ENCODE measurements at regions not wholly inside any gene's neighbourhood (a gene's known extent, or its start where the extent isn't known, plus 50 kb on each side); places are given as distances from the start of the nearest gene placed in this dataset.
"Not testable (repeated sequence)": the region's sequence is repeated elsewhere in the genome, so short reads cannot be mapped to it uniquely, and the experiment has no call there.

- no peak for TF ChIP-seq MXI1 (conservative IDR thresholded peaks at IDR 0.05; ENCODE audit: poor library complexity, severe bottlenecking)
- no peak for TF ChIP-seq POLR2AphosphoS5 (IDR thresholded peaks at IDR 0.05)
- no peak for TF ChIP-seq CTCF (IDR thresholded peaks at IDR 0.05; ENCODE audit: poor library complexity, severe bottlenecking)
- no peak for TF ChIP-seq SMC3 (conservative IDR thresholded peaks at IDR 0.05; ENCODE audit: poor library complexity)
- no peak for TF ChIP-seq REST (IDR thresholded peaks at IDR 0.05; ENCODE audit: borderline replicate concordance)
- TF ChIP-seq TAF1 (IDR thresholded peaks at IDR 0.05; ENCODE audit: low read depth), result no peak
- no peak for TF ChIP-seq EZH2 (IDR thresholded peaks at IDR 0.05; ENCODE audit: borderline replicate concordance, insufficient read depth, low read length, poor library complexity, severe bottlenecking)
- TF ChIP-seq EP300 (conservative IDR thresholded peaks at IDR 0.05; ENCODE audit: poor library complexity, severe bottlenecking), result no peak
- TF ChIP-seq RAD21 (conservative IDR thresholded peaks at IDR 0.05), result no peak
- H3F3A ChIP-seq (ENCODE audit: insufficient read depth, low read length, poor library complexity, severe bottlenecking), result no peaks in the 10 kb centered on the region
Measured at GRCh38 chr12:46627686-46628085, 198.1 kb downstream of the SLC38A4 start.

GRCh38 chr12:46619474-46619873 is 206.3 kb downstream of the SLC38A4 start:
- not testable (repeated sequence) for H3K9ac ChIP-seq (ENCODE audit: low read length); H3K27me3 ChIP-seq (ENCODE audit: insufficient read depth, low read depth, low read length); H2AFZ ChIP-seq (ENCODE audit: low read depth, low read length); H3K79me2 ChIP-seq (replicated peaks; ENCODE audit: insufficient read depth, low read length); H3K9me3 ChIP-seq (ENCODE audit: low read length); H4K20me1 ChIP-seq (ENCODE audit: insufficient read depth); H3K27ac ChIP-seq (ENCODE audit: low read length); H3K4me3 ChIP-seq (ENCODE audit: low read length); H3F3A ChIP-seq (ENCODE audit: insufficient read depth, low read length, poor library complexity, severe bottlenecking); H3K36me3 ChIP-seq (ENCODE audit: insufficient read depth, low read length); H3K9me2 ChIP-seq (ENCODE audit: insufficient read depth, low read length); H3K4me2 ChIP-seq (ENCODE audit: low read length)

More at GRCh38 chr12:46627686-46628085, 198.1 kb downstream of the SLC38A4 start:
- H3K79me2 ChIP-seq (replicated peaks; ENCODE audit: insufficient read depth, low read length), result no peaks in the 10 kb centered on the region
- no peaks in the 10 kb centered on the region for H3K27me3 ChIP-seq (ENCODE audit: insufficient read depth, low read depth, low read length)
- no peak overlapping the region for H3K4me3 ChIP-seq (ENCODE audit: low read length)
- no peaks in the 10 kb centered on the region for H4K20me1 ChIP-seq (ENCODE audit: insufficient read depth)
- H2AFZ ChIP-seq (ENCODE audit: low read depth, low read length), result no peak overlapping the region
- no peak overlapping the region for H3K27ac ChIP-seq (ENCODE audit: low read length)
- no peak overlapping the region for H3K4me2 ChIP-seq (ENCODE audit: low read length)
- no peaks in the 10 kb centered on the region for H3K36me3 ChIP-seq (ENCODE audit: insufficient read depth, low read length)
- H3K9me3 ChIP-seq (ENCODE audit: low read length), result no peaks in the 10 kb centered on the region
- no peak overlapping the region for H3K9ac ChIP-seq (ENCODE audit: low read length)
- no peaks in the 10 kb centered on the region for H3K9me2 ChIP-seq (ENCODE audit: insufficient read depth, low read length)

GRCh38 chr12:46617737-46618136 is 208.1 kb downstream of the SLC38A4 start:
- H3K9me2 ChIP-seq (ENCODE audit: insufficient read depth, low read length); H3F3A ChIP-seq (ENCODE audit: insufficient read depth, low read length, poor library complexity, severe bottlenecking); H3K36me3 ChIP-seq (ENCODE audit: insufficient read depth, low read length); H3K4me2 ChIP-seq (ENCODE audit: low read length); H4K20me1 ChIP-seq (ENCODE audit: insufficient read depth); H3K79me2 ChIP-seq (replicated peaks; ENCODE audit: insufficient read depth, low read length); H3K4me3 ChIP-seq (ENCODE audit: low read length); H3K27me3 ChIP-seq (ENCODE audit: insufficient read depth, low read depth, low read length); H3K9ac ChIP-seq (ENCODE audit: low read length); H2AFZ ChIP-seq (ENCODE audit: low read depth, low read length); H3K9me3 ChIP-seq (ENCODE audit: low read length); H3K27ac ChIP-seq (ENCODE audit: low read length): not testable (repeated sequence)
